GOT3 (cell line): ENCODE measurements at regions not wholly inside any gene's neighbourhood (a gene's known extent, or its start where the extent isn't known, plus 50 kb on each side); places are given as distances from the start of the nearest gene placed in this dataset.
A peak's percentile ranks its signal among the peaks of the same experiment; 100 is the strongest.

Experiments
- DNase-seq: peaks from one replicate; lab custom pipeline; 2025; ENCODE audit warnings: mixed read lengths; lab: John Stamatoyannopoulos, UW

GRCh38 chr3:160169139-160169976, 55.9 kb upstream of the C3orf80 start:
- DNase-seq, result peak; percentile 23

GRCh38 chr3:160170409-160171370, 54.5 kb upstream of the C3orf80 start:
- DNase-seq, result no peak

GRCh38 chr3:160171813-160172212, 53.4 kb upstream of the C3orf80 start:
- no peak for DNase-seq

GRCh38 chr3:160174621-160175020, 50.6 kb upstream of the C3orf80 start:
- no peak for DNase-seq
